ENCODE measurements at regions not wholly inside any gene's neighbourhood (a gene's known extent, or its start where the extent isn't known, plus 50 kb on each side); places are given as distances from the start of the nearest gene placed in this dataset.
"Not testable (repeated sequence)": the region's sequence is repeated elsewhere in the genome, so short reads cannot be mapped to it uniquely, and the experiment has no call there.

GRCh38 chr14:38948171-38948570, 154.9 kb downstream of the SEC23A start:
- Histone ChIP-seq H3K27ac (no peak overlapping the region), H3K36me3 (no peaks in the 10 kb centered on the region), H3K27me3 (no peaks in the 10 kb centered on the region), H3K4me1 (peaks cover 0 to 11% (median 0%) of the 10 kb centered on the region in 3 donors), H3K4me3 (no peak overlapping the region), H3K9me3 (no peaks in the 10 kb centered on the region)
- DNase-seq, result no peak
- no peak for TF ChIP-seq POLR2A (IDR thresholded peaks at IDR 0.05)
- TF ChIP-seq CTCF (IDR thresholded peaks at IDR 0.05), result no peak
- intact Hi-C loops (cut with DNase I), result no loop called here
- WGBS, 2 donors, result 64 to 68% methylated on average over 1 of the region's 1 CpG

GRCh38 chr14:38947343-38947742, 155.7 kb downstream of the SEC23A start:
- WGBS, 2 donors, result 76 to 87% methylated on average over 1 of the region's 1 CpG
- H3K27me3 ChIP-seq, result no peaks in the 10 kb centered on the region
- H3K27ac ChIP-seq, result no peak overlapping the region
- H3K4me1 ChIP-seq, result peaks cover 0 to 11% (median 0%) of the 10 kb centered on the region in 3 donors
- H3K4me3 ChIP-seq, result no peak overlapping the region
- H3K36me3 ChIP-seq, result no peaks in the 10 kb centered on the region
- intact Hi-C loops (cut with DNase I), result no loop called here
- H3K9me3 ChIP-seq, result no peaks in the 10 kb centered on the region
- no peak for DNase-seq
- TF ChIP-seq CTCF (IDR thresholded peaks at IDR 0.05) (no peak), POLR2A (IDR thresholded peaks at IDR 0.05) (no peak)

GRCh38 chr14:38944691-38945090, 158.3 kb downstream of the SEC23A start:
- no peaks in the 10 kb centered on the region for H3K9me3 ChIP-seq
- no peaks in the 10 kb centered on the region for H3K27me3 ChIP-seq
- no peaks in the 10 kb centered on the region for H3K4me1 ChIP-seq
- no peak overlapping the region for H3K27ac ChIP-seq
- H3K36me3 ChIP-seq, result no peaks in the 10 kb centered on the region
- DNase-seq, result no peak
- TF ChIP-seq CTCF (IDR thresholded peaks at IDR 0.05) (no peak), POLR2A (IDR thresholded peaks at IDR 0.05) (no peak)
- intact Hi-C loops (cut with DNase I), result no loop called here
- 49 to 52% methylated on average over 3 of the region's 3 CpGs for WGBS, 2 donors
- H3K4me3 ChIP-seq, result no peak overlapping the region

- intact Hi-C loops (cut with DNase I), result no loop called here
- no peaks in the 10 kb centered on the region for H3K4me1 ChIP-seq
- H3K27ac ChIP-seq, result no peak overlapping the region
- H3K36me3 ChIP-seq, result no peaks in the 10 kb centered on the region
- no peaks in the 10 kb centered on the region for H3K27me3 ChIP-seq
- no peaks in the 10 kb centered on the region for H3K9me3 ChIP-seq
- DNase-seq, result no peak
- 63 to 67% methylated on average over 4 of the region's 4 CpGs for WGBS, 2 donors
- TF ChIP-seq POLR2A (IDR thresholded peaks at IDR 0.05), result no peak
- no peak for TF ChIP-seq CTCF (IDR thresholded peaks at IDR 0.05)
- no peak overlapping the region for H3K4me3 ChIP-seq
These were observed 161.5 kb downstream of the SEC23A start for GRCh38 chr14:38941488-38941887.

GRCh38 chr14:38932653-38933000, 170.4 kb downstream of the SEC23A start:
- H3K36me3 ChIP-seq; H3K27ac ChIP-seq; H3K27me3 ChIP-seq; DNase-seq; intact Hi-C loops (cut with DNase I); H3K4me3 ChIP-seq; H3K9me3 ChIP-seq; H3K4me1 ChIP-seq: not testable (repeated sequence)
- WGBS, 2 donors, result 87% methylated on average over 3 of the region's 3 CpGs; no CpG with 5 or more reads in 1 of the 2 donors

GRCh38 chr14:38931969-38932652, 170.9 kb downstream of the SEC23A start:
- no peak for TF ChIP-seq POLR2A (IDR thresholded peaks at IDR 0.05)
- no peak for TF ChIP-seq CTCF (IDR thresholded peaks at IDR 0.05)
- Histone ChIP-seq H3K4me3 (no peak overlapping the region), H3K27ac (no peak overlapping the region), H3K27me3 (no peaks in the 10 kb centered on the region), H3K36me3 (no peaks in the 10 kb centered on the region), H3K9me3 (no peaks in the 10 kb centered on the region), H3K4me1 (no peaks in the 10 kb centered on the region)
- no peak for DNase-seq
- 81 to 89% methylated on average over 5 to 10 of the region's 11 CpGs for WGBS, 2 donors
- intact Hi-C loops (cut with DNase I), result no loop called here
